H7 (cell line): ENCODE measurements at regions not wholly inside any gene's neighbourhood (a gene's known extent, or its start where the extent isn't known, plus 50 kb on each side); places are given as distances from the start of the nearest gene placed in this dataset.
"Not testable (repeated sequence)": the region's sequence is repeated elsewhere in the genome, so short reads cannot be mapped to it uniquely, and the experiment has no call there.

Experiments
- DNase-seq: peaks from one replicate; pipeline ENCODE4 v3.0.0; 2012
- H3K27me3 ChIP-seq: 2 replicates; pipeline ENCODE4 v1.6.0; 2011; ENCODE audit warnings: mild to moderate bottlenecking, low read length; ENCODE audit not compliant: control insufficient read depth, insufficient read depth
- H3K36me3 ChIP-seq: replicated peaks from 2 replicates; pipeline ENCODE4 v1.5.1; 2011; ENCODE audit warnings: low read length; ENCODE audit not compliant: control insufficient read depth, insufficient read depth
- H3K4me3 ChIP-seq: 2 replicates; pipeline ENCODE4 v1.5.1; 2011; ENCODE audit warnings: low read depth, mild to moderate bottlenecking, control low read depth, low read length, moderate library complexity; ENCODE audit not compliant: insufficient read depth

DNA sequence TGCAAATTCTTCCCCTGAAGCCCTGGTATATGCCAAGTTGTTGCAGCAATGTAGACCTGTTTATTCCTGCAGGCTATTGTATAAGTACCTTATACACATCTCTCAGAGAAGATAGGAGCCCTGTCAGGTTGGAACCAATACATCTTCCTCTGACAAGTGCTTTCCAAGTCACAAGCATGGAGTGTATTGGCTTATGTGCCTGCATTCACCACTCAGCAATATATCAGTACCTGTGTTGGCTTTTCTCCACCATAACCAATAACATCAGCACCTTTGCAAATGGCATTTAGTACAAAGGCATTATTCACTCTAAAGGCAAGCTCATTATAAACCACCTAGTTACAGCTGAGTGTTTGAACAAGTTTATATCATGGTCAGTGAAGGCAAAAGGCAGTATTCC lies 611.7 kb upstream of the CNTN5 start:
- Histone ChIP-seq H3K27me3 (no peaks in the 10 kb centered on the region), H3K36me3 (no peaks in the 10 kb centered on the region), H3K4me3 (no peak overlapping the region)
- no peak for DNase-seq

DNA sequence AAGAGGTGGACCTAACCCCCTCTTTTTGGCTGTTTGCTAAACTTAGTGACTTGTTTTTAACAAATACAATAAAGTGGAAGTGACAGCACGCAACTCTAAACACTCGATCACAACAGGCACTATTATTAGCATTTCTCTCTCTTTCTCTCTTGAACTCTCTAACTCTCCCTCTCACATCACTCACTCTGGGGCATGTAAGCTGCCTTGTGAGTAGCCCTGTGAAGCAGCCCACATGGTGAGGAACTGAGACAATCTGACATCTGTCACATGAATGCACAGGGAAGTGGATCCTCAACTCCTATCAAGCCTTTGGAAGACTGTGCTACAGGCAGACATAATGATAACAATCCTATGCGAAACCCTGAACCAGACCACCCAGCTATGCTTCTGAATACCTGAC lies 609.0 kb upstream of the CNTN5 start:
- H3K4me3 ChIP-seq = no peak overlapping the region
- no peaks in the 10 kb centered on the region for H3K36me3 ChIP-seq
- DNase-seq = peak; percentile 5
- no peaks in the 10 kb centered on the region for H3K27me3 ChIP-seq

DNA sequence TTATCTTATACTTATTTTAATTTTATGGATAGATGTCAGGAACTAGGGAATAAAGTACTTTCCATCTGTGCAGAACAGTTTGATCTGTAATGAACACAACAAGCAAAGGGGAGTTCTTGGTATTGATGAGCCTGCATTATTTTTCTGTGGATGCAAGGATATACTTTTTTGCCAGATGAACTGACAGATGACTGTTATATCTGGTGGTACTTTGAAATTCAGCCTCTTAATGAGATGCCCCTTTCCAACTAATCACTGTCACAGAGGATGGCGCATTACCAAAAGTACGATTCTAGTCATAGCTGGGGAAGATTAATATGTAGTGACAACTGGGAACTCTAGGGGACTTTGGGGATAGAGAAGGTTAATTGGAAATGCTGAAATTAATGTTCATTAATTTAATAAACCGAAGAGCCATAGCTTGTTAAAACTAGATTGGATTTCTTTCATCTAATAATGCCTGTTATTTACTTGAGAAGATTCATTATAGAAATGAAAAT lies 603.4 kb upstream of the CNTN5 start:
- no peak for DNase-seq
- Histone ChIP-seq H3K36me3 (no peaks in the 10 kb centered on the region), H3K4me3 (no peak overlapping the region), H3K27me3 (no peaks in the 10 kb centered on the region)

DNA sequence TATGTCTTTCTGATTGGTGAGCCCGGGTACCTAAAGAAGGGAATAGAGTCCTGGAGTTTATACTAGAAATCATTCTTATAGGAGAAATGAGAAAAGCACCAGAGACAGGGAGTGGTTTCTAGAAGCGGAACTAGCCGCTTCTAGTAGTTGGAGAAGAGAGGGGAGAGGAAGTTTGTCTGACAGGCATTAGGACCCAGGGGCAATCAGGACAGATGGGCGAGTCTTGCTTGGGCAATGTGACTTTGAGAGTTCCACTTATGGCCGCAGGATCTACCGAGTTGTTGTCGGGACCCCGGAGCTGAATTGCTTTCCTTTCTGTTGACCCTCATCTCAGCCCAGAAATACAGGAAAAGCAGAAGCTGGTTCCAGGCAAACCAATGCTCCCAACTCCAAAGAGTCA lies 596.8 kb upstream of the CNTN5 start:
- H3K4me3 ChIP-seq = no peak overlapping the region
- H3K27me3 ChIP-seq = no peaks in the 10 kb centered on the region
- no peak for DNase-seq
- no peaks in the 10 kb centered on the region for H3K36me3 ChIP-seq

DNA sequence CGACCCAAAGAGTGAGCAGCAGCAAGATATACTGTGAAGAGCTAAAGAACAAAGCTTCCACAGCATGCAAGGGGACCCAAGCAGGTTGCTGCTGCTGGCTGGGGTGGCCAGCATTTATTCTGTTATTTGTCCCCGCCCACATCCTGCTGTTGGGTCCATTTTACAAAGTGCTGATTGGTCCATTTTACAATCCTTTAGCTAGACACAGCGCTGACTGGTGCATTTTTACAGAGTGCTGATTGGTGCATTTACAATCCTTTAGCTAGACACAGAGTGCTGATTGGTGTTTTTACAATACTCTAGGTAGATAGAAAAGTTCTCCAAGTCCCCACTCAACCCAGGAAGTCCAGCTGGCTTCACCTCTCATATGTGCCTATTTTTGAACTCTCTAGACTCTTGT lies 596.0 kb upstream of the CNTN5 start:
- H3K36me3 ChIP-seq, DNase-seq, H3K27me3 ChIP-seq, H3K4me3 ChIP-seq: not testable (repeated sequence)

DNA sequence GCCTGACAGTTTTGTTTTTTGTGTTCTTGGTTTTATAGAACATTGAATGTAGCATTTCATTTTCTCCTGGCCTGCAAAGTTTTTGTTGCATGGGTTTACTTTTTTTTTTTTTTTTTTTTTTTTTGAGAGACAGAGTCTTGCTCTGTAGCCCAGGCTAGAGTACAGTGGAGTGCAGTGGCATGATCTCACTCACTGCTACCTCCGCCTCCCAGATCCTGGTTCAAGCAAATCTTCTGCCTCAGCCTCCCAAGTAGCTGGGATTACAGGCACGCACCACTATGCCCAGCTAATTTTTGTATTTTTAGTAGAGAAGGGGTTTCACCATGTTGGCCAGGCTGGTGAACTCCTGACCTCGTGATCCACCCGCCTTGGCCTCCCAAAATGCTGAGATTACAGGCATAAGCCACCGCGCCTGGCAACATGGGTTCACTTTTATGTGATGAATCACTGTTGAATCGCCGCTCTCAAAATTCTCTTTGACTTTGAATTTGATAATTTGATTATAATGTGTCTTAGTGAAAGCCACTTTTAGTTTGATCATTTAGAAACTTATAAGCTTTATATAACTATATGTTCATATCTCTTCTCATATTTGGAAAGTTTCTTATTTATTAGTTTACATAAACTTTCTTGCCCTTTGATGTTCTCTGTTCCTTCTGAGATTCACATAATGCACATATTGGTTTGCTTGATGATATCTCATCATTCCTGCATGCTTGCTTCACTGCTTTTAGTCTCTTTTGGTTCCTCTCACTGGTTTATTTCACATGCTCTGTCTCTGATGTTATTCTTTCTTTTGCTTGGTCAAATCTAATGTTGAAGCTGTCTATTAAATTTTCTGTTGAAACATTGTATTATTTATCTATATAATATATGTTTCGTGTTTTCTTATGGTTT lies 589.0 kb upstream of the CNTN5 start:
- Histone ChIP-seq H3K36me3 (no peaks in the 10 kb centered on the region), H3K4me3 (no peak overlapping the region), H3K27me3 (no peaks in the 10 kb centered on the region)
- DNase-seq = no peak

DNA sequence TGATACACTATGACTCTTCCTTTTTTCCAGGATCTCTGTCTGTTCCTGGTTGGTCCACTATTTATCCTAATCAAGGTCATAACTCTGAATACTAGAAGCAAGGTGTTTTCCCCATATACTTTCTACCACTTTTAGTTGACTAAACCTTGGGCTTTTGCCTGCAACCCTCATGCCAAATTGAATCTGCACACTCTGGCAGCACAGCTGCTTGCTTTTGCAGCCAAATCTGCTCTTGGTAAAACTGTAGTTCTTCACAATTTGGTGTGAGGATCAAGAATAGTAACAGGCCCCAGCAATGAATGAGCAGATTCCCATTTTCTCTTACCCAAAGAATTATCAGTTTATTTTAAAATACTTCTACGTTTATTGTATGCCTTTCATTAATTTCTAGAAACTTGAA lies 586.5 kb upstream of the CNTN5 start:
- H3K27me3 ChIP-seq = no peaks in the 10 kb centered on the region
- no peaks in the 10 kb centered on the region for H3K36me3 ChIP-seq
- H3K4me3 ChIP-seq = no peak overlapping the region

DNA sequence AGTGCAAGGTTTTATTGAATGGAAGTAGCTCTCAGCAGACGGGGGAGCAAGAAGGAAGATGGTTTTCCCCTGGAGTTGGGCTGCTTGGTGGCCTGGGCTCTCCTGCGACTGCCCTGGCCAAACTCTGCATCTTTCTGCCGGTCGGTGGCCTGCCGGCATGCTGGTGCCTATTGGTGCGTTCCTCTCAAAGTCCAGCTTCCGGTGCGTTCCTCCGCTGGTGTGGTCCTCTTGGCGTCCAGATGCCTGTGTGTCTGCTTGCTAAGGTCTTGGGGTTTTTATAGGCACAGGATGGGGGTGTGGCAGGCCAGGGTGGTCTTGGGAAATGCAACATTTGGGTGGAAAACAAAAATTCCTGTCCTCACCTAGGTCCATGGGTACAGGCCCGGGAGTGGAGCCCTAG lies 567.4 kb upstream of the CNTN5 start:
- H3K4me3 ChIP-seq = no peak overlapping the region
- no peaks in the 10 kb centered on the region for H3K36me3 ChIP-seq
- no peak for DNase-seq
- no peaks in the 10 kb centered on the region for H3K27me3 ChIP-seq

More for the DNA sequence above, 586.5 kb upstream of the CNTN5 start:
- DNase-seq = no peak

DNA sequence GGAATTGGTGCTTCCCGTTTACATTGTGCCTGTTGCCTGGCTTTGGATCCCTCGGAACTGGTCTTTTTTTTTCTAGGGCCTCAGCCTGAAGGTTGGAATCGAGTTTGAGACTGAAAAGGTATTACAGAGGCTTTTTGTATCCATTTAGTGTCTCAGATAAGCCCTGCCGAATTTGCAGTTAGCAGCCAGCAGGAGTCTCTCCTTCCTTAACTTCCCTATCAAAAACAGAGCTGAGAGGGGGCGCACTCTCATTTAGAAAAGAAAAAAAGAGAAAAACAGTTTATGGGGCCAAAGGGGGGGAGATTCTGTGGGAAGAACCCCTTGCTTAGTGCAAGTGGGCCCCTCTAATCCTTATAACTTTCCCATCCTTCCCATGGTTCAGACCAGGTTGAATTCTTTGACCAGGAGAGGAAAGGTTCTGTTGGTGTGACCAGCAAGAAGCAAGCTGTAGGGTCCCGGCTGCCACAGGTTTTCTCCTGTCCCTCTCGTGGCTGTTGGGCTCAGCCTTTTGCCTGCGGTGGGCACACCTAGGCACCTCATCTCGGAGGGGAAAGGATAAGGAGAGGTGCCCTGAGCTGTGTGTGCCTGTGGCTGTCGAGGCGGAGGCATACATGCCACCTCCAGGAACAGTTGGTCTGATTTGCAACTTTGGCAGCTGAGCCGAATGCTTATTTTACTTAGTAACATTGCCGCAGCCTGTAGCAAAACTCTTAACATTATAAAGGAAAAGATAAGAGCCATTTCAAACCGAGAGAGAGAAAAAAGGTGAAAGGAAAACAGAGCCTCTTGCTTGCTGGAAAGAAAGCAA lies 565.0 kb upstream of the CNTN5 start:
- H3K36me3 ChIP-seq = no peaks in the 10 kb centered on the region
- no peak overlapping the region for H3K4me3 ChIP-seq
- DNase-seq = peak; percentile 41
- H3K27me3 ChIP-seq = no peaks in the 10 kb centered on the region

DNA sequence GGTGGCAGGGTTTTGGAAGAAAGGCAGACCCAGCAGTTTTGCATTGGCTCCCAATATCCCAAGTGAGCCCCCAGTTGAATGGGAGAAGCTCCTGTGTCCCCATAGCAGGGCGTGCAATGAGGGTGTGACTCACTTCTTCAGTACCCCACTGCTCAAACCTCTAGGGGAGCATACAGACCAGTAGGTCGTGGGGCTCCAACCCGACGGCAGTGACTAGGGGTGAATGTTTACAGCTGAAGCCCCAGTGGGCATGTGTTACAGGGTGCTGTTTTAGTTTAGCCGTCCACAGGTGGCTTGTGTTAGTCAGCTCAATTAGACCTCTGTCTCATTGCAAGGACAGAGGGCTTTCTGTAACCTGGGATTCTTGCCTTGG lies 564.5 kb upstream of the CNTN5 start:
- DNase-seq = no peak
- Histone ChIP-seq H3K4me3 (no peak overlapping the region), H3K27me3 (no peaks in the 10 kb centered on the region)

DNA sequence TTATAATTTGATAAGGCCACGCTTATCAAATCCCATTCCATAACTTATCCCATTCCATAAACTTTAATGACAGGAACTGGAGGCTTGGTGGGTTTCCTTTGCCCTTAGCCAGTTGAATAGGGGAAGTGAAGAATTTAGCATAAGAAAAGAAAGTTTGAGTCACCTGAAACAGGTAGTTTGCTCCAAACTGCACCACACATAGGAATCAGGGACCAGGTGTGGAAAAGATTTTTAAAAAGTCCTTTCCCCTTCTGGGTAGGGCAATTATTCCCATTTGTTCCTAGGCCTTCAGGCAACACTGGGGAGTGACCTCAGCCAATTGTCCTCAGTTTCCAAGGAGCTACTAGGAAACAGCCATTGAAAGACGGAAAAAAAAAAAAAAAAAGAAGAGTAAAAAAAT lies 525.7 kb upstream of the CNTN5 start:
- no peaks in the 10 kb centered on the region for H3K27me3 ChIP-seq
- H3K36me3 ChIP-seq = no peaks in the 10 kb centered on the region
- H3K4me3 ChIP-seq = peak overlapping the region; percentile 17; the same call in 1 of the 2 replicates
- DNase-seq = no peak

More for the DNA sequence above, 564.5 kb upstream of the CNTN5 start:
- H3K36me3 ChIP-seq = no peaks in the 10 kb centered on the region

DNA sequence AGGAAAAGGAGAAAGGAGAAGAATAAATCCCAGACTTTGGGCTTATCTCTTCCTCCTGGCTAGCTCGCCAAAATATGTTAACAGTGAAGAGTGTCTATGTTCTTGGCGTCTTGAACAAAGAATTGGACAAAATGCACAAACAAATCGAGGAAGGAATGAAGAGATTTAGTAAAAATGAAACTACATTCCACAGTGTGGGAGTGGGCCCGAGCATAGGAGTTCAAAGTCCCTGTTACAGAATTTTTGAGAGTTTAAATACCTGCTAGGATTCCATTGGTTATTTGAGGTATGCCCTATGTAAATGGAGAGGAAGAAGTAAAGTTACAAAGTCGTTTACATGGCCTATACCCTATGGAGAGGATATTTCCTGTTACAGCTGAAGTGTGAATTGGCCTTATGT lies 525.1 kb upstream of the CNTN5 start:
- Histone ChIP-seq H3K4me3 (no peak overlapping the region), H3K36me3 (no peaks in the 10 kb centered on the region), H3K27me3 (no peaks in the 10 kb centered on the region)
- no peak for DNase-seq

DNA sequence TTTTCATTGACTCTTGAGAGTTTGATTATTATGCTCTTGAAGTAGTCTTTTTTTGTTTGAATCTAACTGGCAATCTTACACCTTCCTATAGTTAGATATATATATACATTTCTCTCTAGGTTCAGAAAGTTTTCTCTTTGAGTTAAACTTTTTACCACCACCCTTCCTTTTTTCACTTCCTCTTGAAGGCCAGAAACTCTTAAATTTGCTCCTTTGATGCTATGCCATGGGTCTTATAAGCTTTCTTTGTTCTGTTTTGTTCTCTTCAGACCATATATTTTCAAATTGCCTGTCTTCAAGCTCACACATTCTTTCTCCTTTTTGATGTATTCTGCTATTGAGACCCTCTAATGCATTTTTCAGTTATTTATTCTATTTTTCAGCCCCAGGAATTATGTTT lies 513.5 kb upstream of the CNTN5 start:
- DNase-seq = no peak

DNA sequence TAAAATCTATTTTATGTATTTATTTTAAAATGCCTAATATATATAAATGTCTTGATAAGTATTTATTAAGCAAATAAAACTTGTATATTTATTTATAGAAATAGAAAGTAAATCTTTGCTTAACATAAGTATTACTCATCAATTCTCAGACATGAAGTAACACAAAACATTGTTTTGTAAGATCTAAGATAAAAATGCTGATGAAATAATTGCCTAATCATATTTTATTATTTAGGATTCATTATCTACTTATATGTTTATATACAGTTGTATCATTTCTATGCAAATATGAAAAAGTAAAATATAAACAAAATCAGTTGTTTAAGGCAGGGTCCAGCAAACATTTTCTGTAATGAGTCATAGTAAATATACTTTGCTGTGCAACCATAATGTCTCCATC lies 507.8 kb upstream of the CNTN5 start:
- no peak for DNase-seq
- H3K4me3 ChIP-seq = no peak overlapping the region
- H3K36me3 ChIP-seq = no peaks in the 10 kb centered on the region
- H3K27me3 ChIP-seq = no peaks in the 10 kb centered on the region

More for the DNA sequence above, 513.5 kb upstream of the CNTN5 start:
- Histone ChIP-seq H3K36me3 (no peaks in the 10 kb centered on the region), H3K27me3 (no peaks in the 10 kb centered on the region), H3K4me3 (no peak overlapping the region)

DNA sequence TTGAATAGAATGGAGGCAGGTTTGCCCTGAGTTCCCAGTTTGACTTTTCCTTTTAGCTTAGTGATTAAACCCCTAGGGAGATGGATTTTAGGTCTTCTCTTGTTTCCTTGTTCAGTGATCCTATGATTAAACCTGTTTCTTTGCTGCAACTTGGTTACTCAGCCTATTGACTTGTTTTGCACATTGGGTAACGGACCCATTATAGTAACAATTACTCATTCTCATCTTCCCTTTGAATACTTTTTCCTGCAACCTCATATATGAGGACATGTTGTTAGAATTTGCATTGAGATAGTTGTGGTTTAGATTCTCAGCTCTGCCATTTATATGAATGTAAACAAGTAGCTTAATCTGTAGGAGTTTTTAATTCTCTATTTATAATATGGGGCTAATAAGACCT lies 489.2 kb upstream of the CNTN5 start:
- Histone ChIP-seq H3K27me3 (no peaks in the 10 kb centered on the region; the same call in 1 of the 2 replicates), H3K4me3 (no peak overlapping the region), H3K36me3 (no peaks in the 10 kb centered on the region)
- DNase-seq = no peak
